DMS114 treated with DMSO at 0.1 percent for 48 hours (cell line): ENCODE measurements at regions not wholly inside any gene's neighbourhood (a gene's known extent, or its start where the extent isn't known, plus 50 kb on each side); places are given as distances from the start of the nearest gene placed in this dataset.

Source experiments
- DNase-seq: peaks from one replicate; lab custom pipeline; 2025; ENCODE audit not compliant: unreplicated experiment; lab: John Stamatoyannopoulos, UW

- DNase-seq, result no peak
Measured at GRCh38 chr13:40485611-40486517, 180.6 kb downstream of the FOXO1 start.

GRCh38 chr13:40486518-40487163 is 179.8 kb downstream of the FOXO1 start:
- no peak for DNase-seq

- DNase-seq, result no peak
Measured at GRCh38 chr13:40488869-40489391, 177.5 kb downstream of the FOXO1 start.

GRCh38 chr13:40490086-40490758 is 176.2 kb downstream of the FOXO1 start:
- DNase-seq, result no peak

GRCh38 chr13:40492511-40492910 is 173.9 kb downstream of the FOXO1 start:
- no peak for DNase-seq

GRCh38 chr13:40494513-40494912 is 171.9 kb downstream of the FOXO1 start:
- no peak for DNase-seq

GRCh38 chr13:40494946-40495620 is 171.4 kb downstream of the FOXO1 start:
- DNase-seq, result no peak

GRCh38 chr13:40495621-40496001 is 170.8 kb downstream of the FOXO1 start:
- DNase-seq, result no peak

GRCh38 chr13:40496035-40496810 is 170.2 kb downstream of the FOXO1 start:
- no peak for DNase-seq

- no peak for DNase-seq
Measured at GRCh38 chr13:40498461-40498860, 168.0 kb downstream of the FOXO1 start.

- no peak for DNase-seq
Measured at GRCh38 chr13:40502236-40502635, 164.2 kb downstream of the FOXO1 start.

- DNase-seq, result no peak
Measured at GRCh38 chr13:40503011-40503410, 163.4 kb downstream of the FOXO1 start.

- no peak for DNase-seq
Measured at GRCh38 chr13:40503966-40504591, 162.4 kb downstream of the FOXO1 start.

GRCh38 chr13:40504641-40505040 is 161.8 kb downstream of the FOXO1 start:
- no peak for DNase-seq

GRCh38 chr13:40505196-40505595 is 161.2 kb downstream of the FOXO1 start:
- DNase-seq, result no peak
